AG09319 (cell line): ENCODE measurements at regions not wholly inside any gene's neighbourhood (a gene's known extent, or its start where the extent isn't known, plus 50 kb on each side); places are given as distances from the start of the nearest gene placed in this dataset.

Source experiments
- DNase-seq: peaks from one replicate; pipeline ENCODE4 v3.0.0-alpha.2; 2010; ENCODE audit warnings: low read depth; ENCODE audit errors: extremely low read depth
- CTCF ChIP-seq: IDR thresholded peaks from 2 replicates; pipeline ENCODE4 v1.5.1; 2011; ENCODE audit warnings: low read depth, mild to moderate bottlenecking, inconsistent platforms, low read length, moderate library complexity

GRCh38 chr1:112209493-112209892 is 186.5 kb upstream of the CTTNBP2NL start:
- TF ChIP-seq CTCF: no peak
- DNase-seq: no peak

- DNase-seq: no peak
- no peak for TF ChIP-seq CTCF
Observed at GRCh38 chr1:112219267-112219666, 176.7 kb upstream of the CTTNBP2NL start.

GRCh38 chr1:112230232-112230631 is 165.8 kb upstream of the CTTNBP2NL start:
- DNase-seq: no peak
- no peak for TF ChIP-seq CTCF

- TF ChIP-seq CTCF: no peak
Observed at GRCh38 chr1:112231331-112231730, 164.7 kb upstream of the CTTNBP2NL start.

GRCh38 chr1:112232848-112233247 is 163.2 kb upstream of the CTTNBP2NL start:
- TF ChIP-seq CTCF: no peak
- no peak for DNase-seq

More at GRCh38 chr1:112231331-112231730, 164.7 kb upstream of the CTTNBP2NL start:
- no peak for DNase-seq

- DNase-seq: no peak
- no peak for TF ChIP-seq CTCF
Observed at GRCh38 chr1:112234710-112235109, 161.3 kb upstream of the CTTNBP2NL start.

GRCh38 chr1:112237983-112238545 is 157.9 kb upstream of the CTTNBP2NL start:
- DNase-seq: no peak
- no peak for TF ChIP-seq CTCF
